GM12878 (cell line): ENCODE measurements at regions not wholly inside any gene's neighbourhood (a gene's known extent, or its start where the extent isn't known, plus 50 kb on each side); places are given as distances from the start of the nearest gene placed in this dataset.

Experiments used
- ATAC-seq: fragments of 200-7000 bp; cut with Tn5 transposase; 3 replicates; pipeline ENCODE4 v1.9.1; 2020; ENCODE audit warnings: mild to moderate bottlenecking, moderate library complexity
- BruUV-seq: library from RNA; stranded (reverse); fragments of 400-500 nt; replicated peaks from 2 replicates; lab custom pipeline; 2021; lab: Mats Ljungman, UMichigan
- CTCF ChIA-PET: fragments of 300-600 bp; sonication (Branson Sonifier 250); formaldehyde crosslinking; extraction: SDS; loops from one replicate; lab custom pipeline; 2021; ENCODE audit warnings: inconsistent platforms; lab: Yijun Ruan, JAX
- POLR2A ChIA-PET: fragments of 350-600 bp; formaldehyde crosslinking; extraction: SDS; loops from one replicate; lab custom pipeline; 2021; ENCODE audit warnings: inconsistent platforms; lab: Charles Lee
- RAD21 ChIA-PET: fragments of 300-600 bp; sonication (Branson Sonifier 250); formaldehyde crosslinking; loops from one replicate; lab custom pipeline; 2023; ENCODE audit warnings: antibody characterized with exemption; ENCODE audit not compliant: unreplicated experiment; lab: Charles Lee
- SMC1A ChIA-PET: fragments of 300-600 bp; sonication (Branson Sonifier 250); formaldehyde crosslinking; loops from one replicate; lab custom pipeline; 2023; ENCODE audit not compliant: unreplicated experiment, uncharacterized antibody; lab: Charles Lee
- DNase-seq: peaks from one replicate; pipeline ENCODE4 v3.0.0-alpha.2; 2011; ENCODE audit warnings: low read depth, low spot score
- FAIRE-seq: peaks from 3 replicates; lab custom pipeline; 2011; peaks lifted over from hg19 to GRCh38; lab: Jason Lieb, UNC
- H2AFZ ChIP-seq: 2 replicates; pipeline ENCODE4 v1.6.0; 2011; ENCODE audit warnings: low read depth, low read length, control low read depth; ENCODE audit not compliant: control insufficient read depth
- H3K27ac ChIP-seq: 2 replicates; pipeline ENCODE4 v1.5.1; 2011; ENCODE audit warnings: control low read depth; ENCODE audit not compliant: control insufficient read depth, insufficient read depth
- H3K27me3 ChIP-seq, 2 experiments: replicated peaks in 1 of 2; 2 replicates each; pipeline versions ENCODE4 v1.6.0 to v1.6.1; 2011; ENCODE audit warnings: low read length in 1 of 2; ENCODE audit not compliant: control insufficient read depth in 2 of 2, insufficient read depth in 2 of 2
- H3K36me3 ChIP-seq, 2 experiments: 2 replicates each; pipeline ENCODE4 v1.5.1; 2011; ENCODE audit warnings: low read length in 1 of 2; ENCODE audit not compliant: control insufficient read depth in 2 of 2, insufficient read depth in 2 of 2
- H3K4me1 ChIP-seq: 2 replicates; pipeline ENCODE4 v1.6.1; 2011; ENCODE audit warnings: mild to moderate bottlenecking, low read length, moderate library complexity, mixed read lengths; ENCODE audit not compliant: control insufficient read depth, insufficient read depth
- H3K4me2 ChIP-seq: 2 replicates; pipeline ENCODE4 v1.6.0; 2011; ENCODE audit warnings: control low read depth; ENCODE audit not compliant: control insufficient read depth, insufficient read depth
- H3K4me3 ChIP-seq: fragments of 200-600 bp; sonication (generic); 2 replicates; pipeline ENCODE4 v1.5.1; 2016
- H3K79me2 ChIP-seq: 2 replicates; pipeline ENCODE4 v1.6.0; 2011; ENCODE audit warnings: low read length; ENCODE audit not compliant: control insufficient read depth, insufficient read depth
- H3K9ac ChIP-seq: 2 replicates; pipeline ENCODE4 v1.8.0; 2011; ENCODE audit warnings: low read length, control low read depth, mixed read lengths; ENCODE audit not compliant: control insufficient read depth, insufficient read depth
- H3K9me3 ChIP-seq: replicated peaks from 3 replicates; pipeline ENCODE4 v1.5.1; 2011; ENCODE audit warnings: mild to moderate bottlenecking, low read length; ENCODE audit not compliant: control insufficient read depth, insufficient read depth
- H4K20me1 ChIP-seq: 2 replicates; pipeline ENCODE4 v1.6.0; 2011; ENCODE audit not compliant: control insufficient read depth, insufficient read depth
- BMI1 ChIP-seq: fragments of 450-650 bp; IDR thresholded peaks from 2 replicates; pipeline ENCODE4 v1.6.1; 2016; ENCODE audit warnings: mild to moderate bottlenecking, moderate library complexity, borderline replicate concordance
- BRCA1 ChIP-seq: IDR thresholded peaks from 2 replicates; pipeline ENCODE4 v1.6.1; 2011; ENCODE audit warnings: low read depth, low read length, improper control_type of control experiment
- CHD1 ChIP-seq: IDR thresholded peaks from 2 replicates; pipeline ENCODE4 v1.6.1; 2012; ENCODE audit warnings: low read depth, low read length, improper control_type of control experiment
- DPF2 ChIP-seq: fragments of 450-650 bp; IDR thresholded peaks from 2 replicates; pipeline ENCODE4 v1.6.1; 2017; ENCODE audit warnings: mild to moderate bottlenecking
- E2F4 ChIP-seq: IDR thresholded peaks from 2 replicates; pipeline ENCODE4 v1.6.1; 2012; ENCODE audit warnings: low read depth, low read length, improper control_type of control experiment
- E4F1 ChIP-seq: fragments of 450-650 bp; IDR thresholded peaks from 2 replicates; pipeline ENCODE4 v1.6.1; 2018; ENCODE audit warnings: borderline replicate concordance, mild to moderate bottlenecking; ENCODE audit not compliant: partially characterized antibody
- EGR1 ChIP-seq, 2 experiments: IDR thresholded peaks; 1 replicate in 1 of 2; 2 replicates in 1 of 2; pipeline ENCODE4 v1.6.1; 2011 to 2012; ENCODE audit warnings: low read depth in 2 of 2, low read length in 2 of 2, borderline replicate concordance in 1 of 2, mild to moderate bottlenecking in 1 of 2, moderate library complexity in 1 of 2
- FOXK2 ChIP-seq: fragments of 450-650 bp; IDR thresholded peaks from 2 replicates; pipeline ENCODE4 v1.6.1; 2017; ENCODE audit warnings: mild to moderate bottlenecking, moderate library complexity
- LARP7 ChIP-seq: fragments of 450-650 bp; IDR thresholded peaks from 2 replicates; pipeline ENCODE4 v1.6.1; 2017; ENCODE audit warnings: mild to moderate bottlenecking
- MEF2B ChIP-seq: fragments of 450-650 bp; IDR thresholded peaks from 2 replicates; pipeline ENCODE4 v1.6.1; 2018; ENCODE audit warnings: mild to moderate bottlenecking, moderate library complexity; ENCODE audit not compliant: partially characterized antibody, poor library complexity, severe bottlenecking
- NR2C1 ChIP-seq: fragments of 450-650 bp; IDR thresholded peaks from 2 replicates; pipeline ENCODE4 v1.6.1; 2017; ENCODE audit warnings: antibody characterized with exemption, mild to moderate bottlenecking, moderate library complexity
- RAD51 ChIP-seq: fragments of 450-650 bp; IDR thresholded peaks from 2 replicates; pipeline ENCODE4 v1.6.1; 2016; ENCODE audit warnings: moderate library complexity, mild to moderate bottlenecking, inconsistent platforms
- RB1 ChIP-seq: fragments of 450-650 bp; formaldehyde crosslinking; IDR thresholded peaks from 2 replicates; pipeline ENCODE4 v1.6.1; 2017; ENCODE audit warnings: mild to moderate bottlenecking, borderline replicate concordance
- SMAD5 ChIP-seq: IDR thresholded peaks from 2 replicates; pipeline ENCODE4 v1.6.1; 2016; ENCODE audit warnings: antibody characterized with exemption, low read depth
- TAF1 ChIP-seq: IDR thresholded peaks from 2 replicates; pipeline ENCODE4 v1.6.1; 2011; ENCODE audit warnings: mild to moderate bottlenecking, low read depth, low read length, borderline replicate concordance
- ZNF274 ChIP-seq: IDR thresholded peaks from one replicate; pipeline ENCODE4 v1.8.0; 2011; ENCODE audit not compliant: insufficient read length, insufficient read depth
- WGBS: methylation state at CpG from one replicate; pipeline ENCODE4 v1.1.6; 2016; ENCODE audit warnings: low lambda C conversion rate; ENCODE audit not compliant: insufficient replicate concordance, insufficient coverage; ENCODE audit errors: missing lambda C conversion rate; 5-methylcytosine and 5-hydroxymethylcytosine counted together
- in situ Hi-C: fragments of 300-500 bp; cut with MboI; formaldehyde crosslinking; loops from 9 replicates; pipeline ENCODE4 v1.14.3; 2018; ENCODE audit warnings: mixed read lengths
- intact Hi-C: fragments of 100-400 bp; cut with micrococcal nuclease; formaldehyde crosslinking; loops from one replicate; pipeline ENCODE4 v1.14.2; 2022; ENCODE audit not compliant: unreplicated experiment

DNA sequence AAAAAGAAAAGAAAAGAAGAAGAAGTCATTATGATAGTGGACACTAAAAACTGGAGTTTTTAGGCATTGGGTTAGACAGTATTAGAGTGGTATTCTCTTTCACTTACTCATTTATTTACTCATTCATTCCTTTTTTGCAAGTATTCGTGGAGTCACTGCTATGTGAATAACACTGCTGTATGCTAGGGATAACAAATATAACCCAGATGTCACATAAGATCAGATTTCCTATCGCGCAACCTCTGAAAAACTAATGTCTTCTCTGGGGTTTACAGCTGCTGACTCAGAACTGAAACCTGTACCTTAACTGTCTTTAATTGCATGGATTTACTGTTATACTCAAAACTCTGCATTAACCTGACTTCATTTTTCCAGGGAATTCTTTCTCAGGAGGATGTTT, 353.7 kb downstream of the LRIG3 start:
- ATAC-seq (no peak), FAIRE-seq (no peak), DNase-seq (no peak)
- TF ChIP-seq NR2C1: no peak
- TF ChIP-seq BRCA1: no peak
- TF ChIP-seq E4F1: no peak
- no peak for TF ChIP-seq TAF1
- TF ChIP-seq MEF2B: no peak
- TF ChIP-seq SMAD5: no peak
- no peak for TF ChIP-seq BMI1
- no peak for TF ChIP-seq DPF2
- TF ChIP-seq RAD51: no peak
- no peak for TF ChIP-seq RB1
- no peak for TF ChIP-seq EGR1 (IDR thresholded peaks at IDR 0.05; ENCODE audit: borderline replicate concordance in 1 of 2, low read depth in 2 of 2, low read length in 2 of 2)
- TF ChIP-seq E2F4: no peak
- TF ChIP-seq LARP7: no peak
- no peak for TF ChIP-seq FOXK2
- no peak for TF ChIP-seq CHD1
- TF ChIP-seq ZNF274: no peak
- no peak overlapping the region for H3K27ac ChIP-seq
- ChIA-PET RAD21 (no interaction called here), POLR2A (no interaction called here), CTCF (no interaction called here), SMC1A (no interaction called here)
- H3K27me3 ChIP-seq: no peaks in the 10 kb centered on the region
- no peak overlapping the region for H2AFZ ChIP-seq
- no peak overlapping the region for H3K4me3 ChIP-seq
- no peak overlapping the region for H3K9ac ChIP-seq
- H3K4me1 ChIP-seq: no peaks in the 10 kb centered on the region
- H3K36me3 ChIP-seq: no peaks in the 10 kb centered on the region
- 7% methylated on average over 3 of the region's 3 CpGs for WGBS
- no peaks in the 10 kb centered on the region for H3K79me2 ChIP-seq
- H4K20me1 ChIP-seq: no peaks in the 10 kb centered on the region
- H3K9me3 ChIP-seq: no peaks in the 10 kb centered on the region
- intact Hi-C loops (no loop called here), in situ Hi-C loops (no loop called here)
- BruUV-seq: no TSS peak
- H3K4me2 ChIP-seq: no peak overlapping the region
